Activated T-cell treated with anti-CD3 and anti-CD28 coated beads for 24 hours (primary cell): ENCODE measurements at regions not wholly inside any gene's neighbourhood (a gene's known extent, or its start where the extent isn't known, plus 50 kb on each side); places are given as distances from the start of the nearest gene placed in this dataset.

Experiments
- DNase-seq: peaks from one replicate; pipeline ENCODE4 v3.0.0-alpha.2; 2020; ENCODE audit warnings: low read depth

GRCh38 chr7:45235905-45236304 is 78.3 kb downstream of the RAMP3 start:
- no peak for DNase-seq

GRCh38 chr7:45236666-45237065 is 79.1 kb downstream of the RAMP3 start:
- DNase-seq = no peak

GRCh38 chr7:45237788-45238461 is 80.3 kb downstream of the RAMP3 start:
- no peak for DNase-seq

GRCh38 chr7:45238806-45239205 is 81.2 kb downstream of the RAMP3 start:
- DNase-seq = no peak

GRCh38 chr7:45239486-45239885 is 81.9 kb downstream of the RAMP3 start:
- no peak for DNase-seq

- no peak for DNase-seq
Observed at GRCh38 chr7:45240273-45240771, 82.7 kb downstream of the RAMP3 start.

- DNase-seq = no peak
Observed at GRCh38 chr7:45240926-45241325, 83.3 kb downstream of the RAMP3 start.

- DNase-seq = no peak
Observed at GRCh38 chr7:45241339-45242109, 83.9 kb downstream of the RAMP3 start.

GRCh38 chr7:45242261-45242660 is 84.7 kb downstream of the RAMP3 start:
- no peak for DNase-seq

- no peak for DNase-seq
Observed at GRCh38 chr7:45242698-45243097, 85.1 kb downstream of the RAMP3 start.

GRCh38 chr7:45244981-45245380 is 87.4 kb downstream of the RAMP3 start:
- no peak for DNase-seq

GRCh38 chr7:45246339-45246738 is 88.7 kb downstream of the RAMP3 start:
- DNase-seq = no peak

GRCh38 chr7:45252248-45252647 is 94.7 kb downstream of the RAMP3 start:
- no peak for DNase-seq

GRCh38 chr7:45252857-45253256 is 95.3 kb downstream of the RAMP3 start:
- no peak for DNase-seq

- no peak for DNase-seq
Observed at GRCh38 chr7:45253368-45253767, 95.8 kb downstream of the RAMP3 start.

- DNase-seq = no peak
Observed at GRCh38 chr7:45255187-45255586, 97.6 kb downstream of the RAMP3 start.

GRCh38 chr7:45256309-45256708 is 98.7 kb downstream of the RAMP3 start:
- no peak for DNase-seq

- no peak for DNase-seq
Observed at GRCh38 chr7:45256775-45257174, 99.2 kb downstream of the RAMP3 start.

GRCh38 chr7:45257284-45257683 is 99.7 kb downstream of the RAMP3 start:
- no peak for DNase-seq

GRCh38 chr7:45258533-45259226 is 101.1 kb downstream of the RAMP3 start:
- DNase-seq = no peak

GRCh38 chr7:45259227-45259596 is 101.6 kb downstream of the RAMP3 start:
- no peak for DNase-seq

- DNase-seq = peak; percentile 64
Observed at GRCh38 chr7:45259966-45260646, 102.5 kb downstream of the RAMP3 start.
